Panc1 (cell line): ENCODE measurements at regions not wholly inside any gene's neighbourhood (a gene's known extent, or its start where the extent isn't known, plus 50 kb on each side); places are given as distances from the start of the nearest gene placed in this dataset.

Source experiments
- ATAC-seq: fragments of 200-7000 bp; cut with Tn5 transposase; 2 replicates; pipeline ENCODE4 v1.9.1; 2020; ENCODE audit warnings: mild to moderate bottlenecking, moderate library complexity
- BruUV-seq: library from RNA; stranded (reverse); fragments of 400-500 nt; replicated peaks from 2 replicates; lab custom pipeline; 2021; lab: Mats Ljungman, UMichigan
- CTCF ChIA-PET: fragments of 300-600 bp; sonication (Branson Sonifier 250); formaldehyde crosslinking; loops from one replicate; lab custom pipeline; 2022; ENCODE audit warnings: antibody characterized with exemption; lab: Charles Lee
- POLR2A ChIA-PET: fragments of 300-600 bp; sonication (Branson Sonifier 250); formaldehyde crosslinking; loops from one replicate; lab custom pipeline; 2022; ENCODE audit warnings: antibody characterized with exemption; lab: Charles Lee
- DNase-seq: peaks from one replicate; pipeline ENCODE4 v3.0.0-alpha.2; 2010; ENCODE audit warnings: low read depth, low spot score
- H3K27ac ChIP-seq: 2 replicates; pipeline ENCODE4 v1.5.1; 2011; ENCODE audit warnings: mild to moderate bottlenecking, low read length, inconsistent platforms
- H3K27me3 ChIP-seq: fragments of 200-500 bp; sonication (Bioruptor generic); 2 replicates; pipeline ENCODE4 v1.6.0; 2014; ENCODE audit warnings: low read length, inconsistent platforms; ENCODE audit not compliant: control insufficient read depth, insufficient read depth
- H3K36me3 ChIP-seq: fragments of 200-500 bp; sonication (Bioruptor generic); 2 replicates; pipeline ENCODE4 v1.5.1; 2014; ENCODE audit warnings: inconsistent platforms, mild to moderate bottlenecking, low read length, moderate library complexity; ENCODE audit not compliant: control insufficient read depth, insufficient read depth
- H3K4me1 ChIP-seq: 2 replicates; pipeline ENCODE4 v1.5.1; 2011; ENCODE audit warnings: inconsistent platforms, mild to moderate bottlenecking, low read length, moderate library complexity; ENCODE audit not compliant: control insufficient read depth, insufficient read depth
- H3K4me3 ChIP-seq, 2 experiments: 2 replicates each; pipeline ENCODE4 v1.5.1; 2011 to 2012; ENCODE audit warnings: low read depth in 2 of 2, low read length in 2 of 2, mild to moderate bottlenecking in 2 of 2, inconsistent platforms in 1 of 2, moderate library complexity in 1 of 2
- H3K9me3 ChIP-seq: fragments of 200-500 bp; sonication (Bioruptor generic); 2 replicates; pipeline ENCODE4 v1.5.1; 2014; ENCODE audit warnings: low read depth, mild to moderate bottlenecking, inconsistent platforms, low read length, moderate library complexity; ENCODE audit not compliant: control insufficient read depth, insufficient read depth
- CTCF ChIP-seq: fragments of 450-650 bp; IDR thresholded peaks from 2 replicates; pipeline ENCODE4 v1.5.1; 2017; ENCODE audit warnings: mild to moderate bottlenecking
- POLR2AphosphoS5 ChIP-seq: IDR thresholded peaks from 2 replicates; pipeline ENCODE4 v1.6.1; 2012; ENCODE audit warnings: mild to moderate bottlenecking, low read depth, low read length, moderate library complexity
- REST ChIP-seq, 2 experiments: IDR thresholded peaks; 2 replicates each; pipeline ENCODE4 v1.6.1; 2011 to 2012; ENCODE audit warnings: low read depth in 2 of 2, control low read depth in 1 of 2, low read length in 1 of 2, mild to moderate bottlenecking in 1 of 2, moderate library complexity in 1 of 2; ENCODE audit not compliant: insufficient read depth in 1 of 2
- SIN3A ChIP-seq: IDR thresholded peaks from 2 replicates; pipeline ENCODE4 v1.6.1; 2012; ENCODE audit warnings: low read depth, mild to moderate bottlenecking, low read length, moderate library complexity, borderline replicate concordance; ENCODE audit not compliant: insufficient read depth
- TCF7L2 ChIP-seq: IDR thresholded peaks from 2 replicates; pipeline ENCODE4 v1.6.1; 2011; ENCODE audit warnings: mild to moderate bottlenecking, low read depth, low read length, inconsistent platforms
- in situ Hi-C: cut with HindIII; loops from 2 replicates; pipeline ENCODE4 v1.10.0; 2016; ENCODE audit warnings: low sequenced_read_pairs, low pct_unique_long_range_greater_than_20kb
- intact Hi-C: fragments of 100-400 bp; cut with micrococcal nuclease; formaldehyde crosslinking; loops from one replicate; pipeline ENCODE4 v1.10.0; 2022; ENCODE audit not compliant: unreplicated experiment

DNA sequence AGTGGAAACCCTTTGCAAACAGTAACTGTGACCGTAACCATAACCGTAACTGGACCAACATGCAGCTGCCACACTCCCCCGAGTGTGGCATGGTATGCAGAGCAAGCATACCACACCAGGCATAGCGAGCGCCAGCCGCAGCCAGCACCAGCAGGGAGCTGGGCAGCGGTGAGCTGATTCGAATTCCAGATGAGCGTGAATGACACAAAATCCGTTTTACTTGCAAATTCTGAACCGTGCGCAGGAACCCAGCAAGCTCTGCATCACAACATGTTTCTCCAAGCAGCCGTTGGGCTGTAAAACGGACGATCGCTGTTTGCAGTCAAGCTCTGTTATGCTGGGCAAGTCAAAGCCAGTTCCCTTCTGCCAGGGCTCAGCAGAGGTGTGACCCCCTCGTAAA lies 111.1 kb downstream of the OAT start:
- H3K27ac ChIP-seq: no peak overlapping the region
- H3K27me3 ChIP-seq: peaks cover 2% of the 10 kb centered on the region; the same call in 1 of the 2 replicates
- no peaks in the 10 kb centered on the region for H3K4me1 ChIP-seq
- ChIA-PET CTCF (no interaction called here), POLR2A (no interaction called here)
- H3K9me3 ChIP-seq: no peaks in the 10 kb centered on the region
- ATAC-seq: no peak
- no peak for DNase-seq
- no peak overlapping the region for H3K4me3 ChIP-seq
- no TSS peak for BruUV-seq
- in situ Hi-C loops: no loop called here
- TF ChIP-seq CTCF (no peak), REST (IDR thresholded peaks at IDR 0.05; ENCODE audit: insufficient read depth in 1 of 2, low read depth in 2 of 2, low read length in 1 of 2) (no peak), POLR2AphosphoS5 (no peak), SIN3A (no peak)
- intact Hi-C loops: no loop called here
- no peaks in the 10 kb centered on the region for H3K36me3 ChIP-seq

DNA sequence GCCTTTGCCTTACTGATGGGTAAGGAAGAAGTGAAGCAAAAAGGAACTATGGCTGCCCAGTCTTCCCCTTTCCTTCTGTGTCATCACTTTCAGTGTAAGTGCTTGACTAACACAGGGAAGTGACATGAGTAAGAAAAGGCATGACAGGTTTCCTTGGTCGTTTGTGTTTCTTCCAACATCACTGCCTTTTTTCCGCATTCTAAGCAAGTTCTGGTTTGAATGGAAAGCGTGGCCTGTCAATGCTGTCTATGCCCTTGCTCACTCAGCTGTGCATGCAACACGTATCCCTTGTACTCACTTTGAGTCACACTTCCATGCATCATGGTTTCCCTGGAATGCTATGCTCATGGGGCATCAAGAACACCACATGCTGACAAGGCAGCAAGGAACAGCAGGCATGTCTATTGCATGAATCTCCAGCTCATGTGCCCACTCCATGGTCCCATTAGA lies 111.8 kb downstream of the OAT start:
- intact Hi-C loops: no loop called here
- ChIA-PET CTCF (no interaction called here), POLR2A (no interaction called here)
- no TSS peak for BruUV-seq
- Histone ChIP-seq H3K36me3 (no peaks in the 10 kb centered on the region), H3K27me3 (peaks cover 2% of the 10 kb centered on the region; the same call in 1 of the 2 replicates), H3K4me3 (no peak overlapping the region), H3K4me1 (no peaks in the 10 kb centered on the region), H3K9me3 (no peaks in the 10 kb centered on the region), H3K27ac (no peak overlapping the region)
- in situ Hi-C loops: no loop called here
- no peak; the same call in 1 of the 2 replicates for ATAC-seq
- DNase-seq: no peak
- TF ChIP-seq SIN3A (no peak), REST (IDR thresholded peaks at IDR 0.05; ENCODE audit: insufficient read depth in 1 of 2, low read depth in 2 of 2, low read length in 1 of 2) (no peak), TCF7L2 (no peak), CTCF (no peak), POLR2AphosphoS5 (no peak)
